Glomerular visceral epithelial cell (primary cell): ENCODE measurements at regions not wholly inside any gene's neighbourhood (a gene's known extent, or its start where the extent isn't known, plus 50 kb on each side); places are given as distances from the start of the nearest gene placed in this dataset.
A peak's percentile ranks its signal among the peaks of the same experiment; 100 is the strongest.
"Not testable (repeated sequence)": the region's sequence is repeated elsewhere in the genome, so short reads cannot be mapped to it uniquely, and the experiment has no call there.

ENCODE experiments used
- DNase-seq: peaks from one replicate; pipeline ENCODE4 v3.0.0-alpha.2; 2016; ENCODE audit errors: extremely low spot score

- no peak for DNase-seq
These were observed 77.3 kb downstream of the PPCDC start for GRCh38 chr15:75100679-75101078.

- DNase-seq, result peak; percentile 82
These were observed 81.6 kb downstream of the PPCDC start for GRCh38 chr15:75104804-75105557.

GRCh38 chr15:75107516-75107907 lies 84.1 kb downstream of the PPCDC start:
- no peak for DNase-seq

- DNase-seq, result peak; percentile 90
These were observed 84.8 kb downstream of the PPCDC start for GRCh38 chr15:75107908-75108838.

GRCh38 chr15:75109021-75109735 lies 85.8 kb downstream of the PPCDC start:
- peak; percentile 8 for DNase-seq

GRCh38 chr15:75109736-75110130 lies 86.3 kb downstream of the PPCDC start:
- no peak for DNase-seq

- DNase-seq, result no peak
These were observed 89.0 kb downstream of the PPCDC start for GRCh38 chr15:75112278-75112847.

GRCh38 chr15:75112848-75113492 lies 88.7 kb upstream of the C15orf39 start:
- no peak for DNase-seq

GRCh38 chr15:75114327-75114726 lies 87.4 kb upstream of the C15orf39 start:
- DNase-seq, result no peak

GRCh38 chr15:75114796-75115195 lies 86.9 kb upstream of the C15orf39 start:
- DNase-seq, result no peak

GRCh38 chr15:75115411-75115913 lies 86.2 kb upstream of the C15orf39 start:
- not testable (repeated sequence) for DNase-seq

GRCh38 chr15:75116143-75116542 lies 85.5 kb upstream of the C15orf39 start:
- not testable (repeated sequence) for DNase-seq

GRCh38 chr15:75117993-75118392 lies 83.7 kb upstream of the C15orf39 start:
- no peak for DNase-seq

- not testable (repeated sequence) for DNase-seq
These were observed 82.4 kb upstream of the C15orf39 start for GRCh38 chr15:75119312-75119711.

GRCh38 chr15:75121491-75121890 lies 80.2 kb upstream of the C15orf39 start:
- no peak for DNase-seq

- DNase-seq, result peak; percentile 37
These were observed 78.3 kb upstream of the C15orf39 start for GRCh38 chr15:75123395-75123794.

GRCh38 chr15:75124278-75124677 lies 77.4 kb upstream of the C15orf39 start:
- not testable (repeated sequence) for DNase-seq

GRCh38 chr15:75125935-75126334 lies 75.7 kb upstream of the C15orf39 start:
- DNase-seq, result no peak

- no peak for DNase-seq
These were observed 74.7 kb upstream of the C15orf39 start for GRCh38 chr15:75126864-75127580.

- no peak for DNase-seq
These were observed 71.9 kb upstream of the C15orf39 start for GRCh38 chr15:75129788-75130187.
